PC-3 (cell line): ENCODE measurements at regions not wholly inside any gene's neighbourhood (a gene's known extent, or its start where the extent isn't known, plus 50 kb on each side); places are given as distances from the start of the nearest gene placed in this dataset.

ENCODE experiments used
- ATAC-seq: fragments of 200-7000 bp; cut with Tn5 transposase; 2 replicates; pipeline ENCODE4 v1.9.1; 2020; ENCODE audit warnings: mild to moderate bottlenecking, moderate library complexity
- BruUV-seq: library from RNA; stranded (reverse); fragments of 400-500 nt; replicated peaks from 2 replicates; lab custom pipeline; 2021; lab: Mats Ljungman, UMichigan
- CTCF ChIA-PET: fragments of 300-600 bp; sonication (Branson Sonifier 250); formaldehyde crosslinking; loops from one replicate; lab custom pipeline; 2022; ENCODE audit warnings: antibody characterized with exemption; lab: Charles Lee
- POLR2A ChIA-PET: fragments of 300-600 bp; sonication (Branson Sonifier 250); formaldehyde crosslinking; loops from one replicate; lab custom pipeline; 2022; ENCODE audit warnings: antibody characterized with exemption; ENCODE audit not compliant: unreplicated experiment; lab: Charles Lee
- DNase-seq: peaks from one replicate; pipeline ENCODE4 v3.0.0-alpha.2; 2015
- H2AFZ ChIP-seq: fragments of 300-600 bp; sonication (generic); 2 replicates; pipeline ENCODE4 v1.6.0; 2016; ENCODE audit warnings: antibody characterized with exemption, low read length
- H3F3A ChIP-seq: fragments of 300-600 bp; sonication (generic); one replicate; pipeline ENCODE4 v1.6.0; 2017; ENCODE audit warnings: antibody characterized with exemption, low read length, control low read depth, mild to moderate bottlenecking; ENCODE audit not compliant: unreplicated experiment
- H3K27ac ChIP-seq: fragments of 300-600 bp; sonication (generic); 2 replicates; pipeline ENCODE4 v1.5.1; 2016; ENCODE audit warnings: mild to moderate bottlenecking, low read length
- H3K27me3 ChIP-seq: fragments of 300-600 bp; sonication (generic); 2 replicates; pipeline ENCODE4 v1.6.1; 2016; ENCODE audit warnings: low read length, mixed read lengths
- H3K36me3 ChIP-seq: fragments of 300-600 bp; sonication (generic); 2 replicates; pipeline ENCODE4 v1.6.1; 2016; ENCODE audit warnings: low read depth, mixed run types, low read length, mixed read lengths
- H3K4me1 ChIP-seq: fragments of 300-600 bp; sonication (generic); 2 replicates; pipeline ENCODE4 v1.5.1; 2016; ENCODE audit warnings: low read length; ENCODE audit not compliant: insufficient read depth
- H3K4me2 ChIP-seq: fragments of 300-600 bp; sonication (generic); 2 replicates; pipeline ENCODE4 v1.6.0; 2016; ENCODE audit warnings: low read length
- H3K4me3 ChIP-seq: fragments of 300-600 bp; sonication (generic); 2 replicates; pipeline ENCODE4 v1.5.1; 2016; ENCODE audit warnings: mild to moderate bottlenecking, low read length, mixed read lengths
- H3K79me2 ChIP-seq: fragments of 300-600 bp; sonication (generic); 2 replicates; pipeline ENCODE4 v1.6.1; 2017; ENCODE audit warnings: low read length, mixed read lengths
- H3K9ac ChIP-seq: fragments of 300-600 bp; sonication (generic); 2 replicates; pipeline ENCODE4 v1.6.0; 2016; ENCODE audit warnings: mild to moderate bottlenecking, low read length
- H3K9me2 ChIP-seq: fragments of 300-600 bp; sonication (generic); replicated peaks from 2 replicates; pipeline ENCODE4 v1.6.1; 2016; ENCODE audit warnings: mixed run types, low read length, mixed read lengths
- H3K9me3 ChIP-seq: fragments of 300-600 bp; sonication (generic); 2 replicates; pipeline ENCODE4 v1.6.1; 2016; ENCODE audit warnings: low read length, mixed read lengths
- H4K20me1 ChIP-seq: fragments of 300-600 bp; sonication (generic); 2 replicates; pipeline ENCODE4 v1.6.1; 2016; ENCODE audit warnings: low read length, mixed read lengths
- EZH2 ChIP-seq: fragments of 300-600 bp; sonication (generic); IDR thresholded peaks from one replicate; pipeline ENCODE4 v1.6.1; 2017; ENCODE audit warnings: antibody characterized with exemption, mild to moderate bottlenecking, low read length; ENCODE audit not compliant: unreplicated experiment
- EZH2phosphoT487 ChIP-seq: fragments of 300-600 bp; sonication (generic); IDR thresholded peaks from 2 replicates; pipeline ENCODE4 v1.6.1; 2018; ENCODE audit warnings: mild to moderate bottlenecking, antibody characterized with exemption, low read length, borderline replicate concordance
- intact Hi-C: fragments of 100-400 bp; cut with micrococcal nuclease; formaldehyde crosslinking; loops from 2 replicates; pipeline ENCODE4 v1.9.0; 2023
- TF ChIP-seq, protein P1 (sequence below): fragments of 300-600 bp; sonication (generic); conservative IDR thresholded peaks from 2 replicates; pipeline ENCODE4 v1.5.1; 2017; ENCODE audit warnings: antibody characterized with exemption, low read depth, mild to moderate bottlenecking, low read length

GRCh38 chr1:25082216-25082899 lies 149.9 kb downstream of the SYF2 start:
- peaks cover 19% of the 10 kb centered on the region for H3K4me1 ChIP-seq
- TF ChIP-seq EZH2 (no peak), EZH2phosphoT487 (no peak)
- TF ChIP-seq, protein P1, sequence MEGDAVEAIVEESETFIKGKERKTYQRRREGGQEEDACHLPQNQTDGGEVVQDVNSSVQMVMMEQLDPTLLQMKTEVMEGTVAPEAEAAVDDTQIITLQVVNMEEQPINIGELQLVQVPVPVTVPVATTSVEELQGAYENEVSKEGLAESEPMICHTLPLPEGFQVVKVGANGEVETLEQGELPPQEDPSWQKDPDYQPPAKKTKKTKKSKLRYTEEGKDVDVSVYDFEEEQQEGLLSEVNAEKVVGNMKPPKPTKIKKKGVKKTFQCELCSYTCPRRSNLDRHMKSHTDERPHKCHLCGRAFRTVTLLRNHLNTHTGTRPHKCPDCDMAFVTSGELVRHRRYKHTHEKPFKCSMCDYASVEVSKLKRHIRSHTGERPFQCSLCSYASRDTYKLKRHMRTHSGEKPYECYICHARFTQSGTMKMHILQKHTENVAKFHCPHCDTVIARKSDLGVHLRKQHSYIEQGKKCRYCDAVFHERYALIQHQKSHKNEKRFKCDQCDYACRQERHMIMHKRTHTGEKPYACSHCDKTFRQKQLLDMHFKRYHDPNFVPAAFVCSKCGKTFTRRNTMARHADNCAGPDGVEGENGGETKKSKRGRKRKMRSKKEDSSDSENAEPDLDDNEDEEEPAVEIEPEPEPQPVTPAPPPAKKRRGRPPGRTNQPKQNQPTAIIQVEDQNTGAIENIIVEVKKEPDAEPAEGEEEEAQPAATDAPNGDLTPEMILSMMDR = no peak
- H3K9ac ChIP-seq = no peak overlapping the region
- no peaks in the 10 kb centered on the region for H3K36me3 ChIP-seq
- no peaks in the 10 kb centered on the region for H3K9me2 ChIP-seq
- intact Hi-C loops = no loop called here
- POLR2A ChIA-PET = no interaction called here
- CTCF ChIA-PET = no interaction called here
- ATAC-seq = peak; percentile 76
- no TSS peak for BruUV-seq
- H3K4me3 ChIP-seq = no peak overlapping the region
- no peaks in the 10 kb centered on the region for H3K27me3 ChIP-seq
- peak; percentile 79 for DNase-seq
- no peaks in the 10 kb centered on the region for H3K79me2 ChIP-seq
- peak overlapping the region; percentile 50 for H3K27ac ChIP-seq
- peak overlapping the region; percentile 43 for H3K4me2 ChIP-seq
- H4K20me1 ChIP-seq = no peaks in the 10 kb centered on the region
- peak overlapping the region; percentile 28; the same call in 1 of the 2 replicates for H2AFZ ChIP-seq
- no peaks in the 10 kb centered on the region for H3F3A ChIP-seq
- H3K9me3 ChIP-seq = no peaks in the 10 kb centered on the region; the same call in 1 of the 2 replicates

- POLR2A ChIA-PET = no interaction called here
- Histone ChIP-seq H3K4me2 (peak overlapping the region; percentile 43; the same call in 1 of the 2 replicates), H3K79me2 (no peaks in the 10 kb centered on the region), H4K20me1 (no peaks in the 10 kb centered on the region), H3K27me3 (no peaks in the 10 kb centered on the region), H3K27ac (peak overlapping the region; percentile 50), H3K4me1 (peaks cover 19% of the 10 kb centered on the region), H3K9me2 (no peaks in the 10 kb centered on the region), H3K9me3 (no peaks in the 10 kb centered on the region; the same call in 1 of the 2 replicates), H3K4me3 (no peak overlapping the region), H2AFZ (no peak overlapping the region), H3K9ac (no peak overlapping the region), H3K36me3 (no peaks in the 10 kb centered on the region), H3F3A (no peaks in the 10 kb centered on the region)
- CTCF ChIA-PET = no interaction called here
- intact Hi-C loops = no loop called here
- TF ChIP-seq EZH2 = no peak
- TF ChIP-seq, protein P1 = no peak
- no peak for TF ChIP-seq EZH2phosphoT487
- no TSS peak for BruUV-seq
- ATAC-seq (no peak), DNase-seq (peak; percentile 63)
Observed at GRCh38 chr1:25081496-25081895, 150.8 kb downstream of the SYF2 start.
